Endothelial cell of umbilical vein (primary cell): ENCODE measurements at regions not wholly inside any gene's neighbourhood (a gene's known extent, or its start where the extent isn't known, plus 50 kb on each side); places are given as distances from the start of the nearest gene placed in this dataset.

Experiments used
- BruUV-seq: library from RNA; stranded (reverse); fragments of 400-500 nt; replicated peaks from 2 replicates; lab custom pipeline; 2021; lab: Mats Ljungman, UMichigan
- CTCF ChIA-PET: fragments of 300-600, 350-600 bp; sonication (Branson Sonifier 250); formaldehyde crosslinking; loops from one replicate; lab custom pipeline; 2021; ENCODE audit warnings: antibody characterized with exemption, inconsistent platforms; lab: Charles Lee
- POLR2A ChIA-PET: fragments of 300-600, 350-600 bp; sonication (Branson Sonifier 250); formaldehyde crosslinking; loops from one replicate; lab custom pipeline; 2021; ENCODE audit warnings: antibody characterized with exemption, inconsistent platforms; lab: Charles Lee
- DNase-seq: peaks from one replicate; pipeline ENCODE4 v3.0.0-alpha.2; 2011; ENCODE audit warnings: low read depth, low spot score
- FAIRE-seq: peaks from 2 replicates; lab custom pipeline; 2011; peaks lifted over from hg19 to GRCh38; lab: Jason Lieb, UNC
- H2AFZ ChIP-seq: 2 replicates; pipeline ENCODE4 v1.6.0; 2012; ENCODE audit warnings: low read depth, low read length, control low read depth, inconsistent platforms
- H3K27ac ChIP-seq: 2 replicates; pipeline ENCODE4 v1.5.1; 2011; ENCODE audit warnings: low read depth, mild to moderate bottlenecking, control low read depth, low read length, moderate library complexity; ENCODE audit not compliant: insufficient read depth
- H3K27me3 ChIP-seq, 2 experiments: 2 replicates each; pipeline versions ENCODE4 v1.6.0 to v1.6.1; 2011; ENCODE audit warnings: low read length in 2 of 2, mixed read lengths in 1 of 2; ENCODE audit not compliant: control insufficient read depth in 2 of 2, insufficient read depth in 2 of 2
- H3K36me3 ChIP-seq, 2 experiments: 2 replicates in 1 of 2; 3 replicates in 1 of 2; pipeline ENCODE4 v1.5.1; 2011; ENCODE audit warnings: low read length in 2 of 2, mild to moderate bottlenecking in 1 of 2, moderate library complexity in 1 of 2; ENCODE audit not compliant: control insufficient read depth in 2 of 2, insufficient read depth in 2 of 2; ENCODE audit errors: extremely low read depth in 1 of 2
- H3K4me1 ChIP-seq: 3 replicates; pipeline ENCODE4 v1.5.1; 2011; ENCODE audit warnings: mild to moderate bottlenecking, low read length; ENCODE audit not compliant: control insufficient read depth, insufficient read depth; ENCODE audit errors: extremely low read depth
- H3K4me2 ChIP-seq: 2 replicates; pipeline ENCODE4 v1.6.1; 2011; ENCODE audit warnings: low read length, control low read depth, mixed read lengths; ENCODE audit not compliant: insufficient read depth
- H3K4me3 ChIP-seq, 3 experiments: fragments of 200-600 bp in 1 of 3; sonication (generic), shearing (Covaris generic) in 1 of 3; replicated peaks in 1 of 3; 2 replicates each; pipeline ENCODE4 v1.5.1; 2011 to 2016; ENCODE audit warnings: control low read depth in 3 of 3, low read length in 3 of 3, mild to moderate bottlenecking in 2 of 3, inconsistent platforms in 1 of 3, low read depth in 1 of 3, moderate library complexity in 1 of 3; ENCODE audit not compliant: insufficient read depth in 1 of 3
- H3K79me2 ChIP-seq: 2 replicates; pipeline ENCODE4 v1.6.0; 2012; ENCODE audit warnings: low read length, inconsistent platforms; ENCODE audit not compliant: control insufficient read depth, insufficient read depth
- H3K9ac ChIP-seq: replicated peaks from 2 replicates; pipeline ENCODE3; 2011; ENCODE audit warnings: low read length, control low read depth; ENCODE audit not compliant: insufficient read depth; ENCODE audit errors: extremely low read depth
- H3K9me1 ChIP-seq: replicated peaks from 3 replicates; pipeline ENCODE4 v1.6.0; 2011; ENCODE audit warnings: mild to moderate bottlenecking, low read length; ENCODE audit not compliant: control insufficient read depth, insufficient read depth; ENCODE audit errors: extremely low read depth
- H3K9me3 ChIP-seq: replicated peaks from 2 replicates; pipeline ENCODE4 v1.5.1; 2012; ENCODE audit warnings: low read length, inconsistent platforms; ENCODE audit not compliant: control insufficient read depth, insufficient read depth
- H4K20me1 ChIP-seq: replicated peaks from 2 replicates; pipeline ENCODE3; 2011; ENCODE audit warnings: mild to moderate bottlenecking, low read length; ENCODE audit not compliant: control insufficient read depth, insufficient read depth; ENCODE audit errors: extremely low read depth
- CTCF ChIP-seq, 2 donors: IDR thresholded peaks; 1 replicate in 1 of 2; 2 replicates in 1 of 2; pipeline ENCODE4 v1.5.1; 2011; ENCODE audit warnings: low read length in 2 of 2, mild to moderate bottlenecking in 2 of 2, moderate library complexity in 2 of 2, control low read depth in 1 of 2, inconsistent platforms in 1 of 2, low read depth in 1 of 2; ENCODE audit not compliant: insufficient read depth in 1 of 2; ENCODE audit errors: extremely low read depth in 1 of 2
- EZH2 ChIP-seq: IDR thresholded peaks from 2 replicates; pipeline ENCODE4 v1.6.1; 2012; ENCODE audit warnings: borderline replicate concordance, low read depth, mild to moderate bottlenecking, moderate library complexity, low read length, inconsistent platforms; ENCODE audit not compliant: severe bottlenecking
- FOS ChIP-seq: IDR thresholded peaks from 2 replicates; pipeline ENCODE4 v1.6.1; 2011; ENCODE audit warnings: mild to moderate bottlenecking, low read length, moderate library complexity, borderline replicate concordance; ENCODE audit not compliant: insufficient read depth
- GATA2 ChIP-seq: IDR thresholded peaks from 2 replicates; pipeline ENCODE4 v1.7.0; 2011; ENCODE audit warnings: low read depth, mild to moderate bottlenecking, moderate library complexity, mixed read lengths, low read length; ENCODE audit not compliant: insufficient read length, insufficient read depth
- JUN ChIP-seq: IDR thresholded peaks from 2 replicates; pipeline ENCODE4 v1.6.1; 2011; ENCODE audit warnings: borderline replicate concordance, low read depth; ENCODE audit not compliant: insufficient read length, insufficient read depth
- MAX ChIP-seq: IDR thresholded peaks from 2 replicates; pipeline ENCODE4 v1.6.1; 2011; ENCODE audit not compliant: insufficient read depth, insufficient read length
- MYC ChIP-seq: IDR thresholded peaks from one replicate; pipeline ENCODE4 v1.6.1; 2011; ENCODE audit warnings: mild to moderate bottlenecking, low read depth, low read length
- POLR2A ChIP-seq: IDR thresholded peaks from 2 replicates; pipeline ENCODE4 v1.6.1; 2012; ENCODE audit warnings: low read depth, mild to moderate bottlenecking, control low read depth, low read length
- POLR2AphosphoS5 ChIP-seq: IDR thresholded peaks from 2 replicates; pipeline ENCODE4 v1.6.1; 2012; ENCODE audit warnings: low read depth, mild to moderate bottlenecking, control low read depth, low read length, moderate library complexity; ENCODE audit not compliant: insufficient read depth
- dilution Hi-C: fragments of 300-500 bp; cut with MboI; formaldehyde crosslinking; loops from one replicate; pipeline ENCODE4 v1.15.0; 2019; ENCODE audit warnings: low sequenced_read_pairs; ENCODE audit not compliant: extremely low pct_ligation_motif_present
- intact Hi-C: fragments of 100-400 bp; cut with micrococcal nuclease; formaldehyde crosslinking; loops from one replicate; pipeline ENCODE4 v1.10.0; 2022

- dilution Hi-C loops = no loop called here
- no peaks in the 10 kb centered on the region for H3K27me3 ChIP-seq
- no peaks in the 10 kb centered on the region for H3K36me3 ChIP-seq
- intact Hi-C loops = no loop called here
- no peaks in the 10 kb centered on the region for H3K9me1 ChIP-seq
- H2AFZ ChIP-seq = no peak overlapping the region
- FAIRE-seq (no peak), DNase-seq (no peak)
- no peaks in the 10 kb centered on the region for H4K20me1 ChIP-seq
- H3K9me3 ChIP-seq = no peaks in the 10 kb centered on the region
- no peak overlapping the region for H3K9ac ChIP-seq
- ChIA-PET POLR2A (no interaction called here), CTCF (no interaction called here)
- no TSS peak for BruUV-seq
- no peak overlapping the region for H3K4me3 ChIP-seq
- TF ChIP-seq JUN (no peak), EZH2 (no peak), CTCF (IDR thresholded peaks at IDR 0.05; ENCODE audit: extremely low read depth in 1 of 2, insufficient read depth in 1 of 2, low read depth in 1 of 2, low read length in 2 of 2) (no peak), GATA2 (no peak), POLR2AphosphoS5 (no peak), FOS (no peak), POLR2A (no peak), MAX (no peak), MYC (no peak)
- no peak overlapping the region for H3K4me2 ChIP-seq
- H3K4me1 ChIP-seq = no peaks in the 10 kb centered on the region
- no peak overlapping the region for H3K27ac ChIP-seq
- H3K79me2 ChIP-seq = no peaks in the 10 kb centered on the region
Observed at GRCh38 chr13:104532132-104532531, 1465.9 kb upstream of the SLC10A2 start.
